C1 segment of cervical spinal cord (tissue), 14 donors: ENCODE measurements at regions not wholly inside any gene's neighbourhood (a gene's known extent, or its start where the extent isn't known, plus 50 kb on each side); places are given as distances from the start of the nearest gene placed in this dataset.

Source experiments
- DNase-seq, 14 donors: peaks; one replicate each; lab custom pipeline; 2025; lab: John Stamatoyannopoulos, UW

GRCh38 chr15:36511594-36511993 lies 67.8 kb upstream of the CDIN1 start:
- DNase-seq = no peak

- DNase-seq = no peak
These were observed 61.7 kb upstream of the CDIN1 start for GRCh38 chr15:36517758-36518157.

GRCh38 chr15:36519067-36519466 lies 60.4 kb upstream of the CDIN1 start:
- DNase-seq = no peak

GRCh38 chr15:36525430-36525829 lies 54.0 kb upstream of the CDIN1 start:
- DNase-seq = no peak

- no peak for DNase-seq
These were observed 51.9 kb upstream of the CDIN1 start for GRCh38 chr15:36527235-36528162.

GRCh38 chr15:36529296-36530011 lies 50.0 kb upstream of the CDIN1 start:
- no peak for DNase-seq
